AG10803 (cell line): ENCODE measurements at regions not wholly inside any gene's neighbourhood (a gene's known extent, or its start where the extent isn't known, plus 50 kb on each side); places are given as distances from the start of the nearest gene placed in this dataset.

Experiments used
- DNase-seq: peaks from one replicate; pipeline ENCODE4 v3.0.0; 2010; ENCODE audit warnings: low read depth
- H3K4me3 ChIP-seq: 2 replicates; pipeline ENCODE4 v1.5.1; 2011; ENCODE audit warnings: mild to moderate bottlenecking, low read length, control low read depth
- TF ChIP-seq, protein P1 (sequence below): conservative IDR thresholded peaks from 2 replicates; pipeline ENCODE4 v1.5.1; 2011; ENCODE audit warnings: mild to moderate bottlenecking, low read length, control low read depth, inconsistent platforms

DNA sequence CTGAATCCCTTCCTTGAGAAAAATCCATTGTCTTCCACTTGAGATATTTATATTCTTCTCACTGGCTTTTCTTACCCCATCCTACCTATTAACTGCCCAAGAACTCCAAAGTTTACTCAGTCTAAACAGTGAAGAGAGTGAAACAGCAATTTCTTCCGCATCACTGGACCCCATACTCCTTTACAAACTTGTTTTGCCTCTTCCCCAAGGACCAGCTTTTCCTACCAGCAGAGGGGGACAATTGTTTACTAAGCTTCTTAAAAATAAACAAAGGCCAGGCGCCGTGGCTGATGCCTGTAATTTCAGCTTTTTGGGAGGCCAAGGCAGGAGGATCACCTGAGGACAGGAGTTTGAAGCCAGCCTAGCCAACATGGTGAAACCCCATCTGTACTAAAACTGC lies 52.0 kb downstream of the LRATD1 start:
- TF ChIP-seq, protein P1, sequence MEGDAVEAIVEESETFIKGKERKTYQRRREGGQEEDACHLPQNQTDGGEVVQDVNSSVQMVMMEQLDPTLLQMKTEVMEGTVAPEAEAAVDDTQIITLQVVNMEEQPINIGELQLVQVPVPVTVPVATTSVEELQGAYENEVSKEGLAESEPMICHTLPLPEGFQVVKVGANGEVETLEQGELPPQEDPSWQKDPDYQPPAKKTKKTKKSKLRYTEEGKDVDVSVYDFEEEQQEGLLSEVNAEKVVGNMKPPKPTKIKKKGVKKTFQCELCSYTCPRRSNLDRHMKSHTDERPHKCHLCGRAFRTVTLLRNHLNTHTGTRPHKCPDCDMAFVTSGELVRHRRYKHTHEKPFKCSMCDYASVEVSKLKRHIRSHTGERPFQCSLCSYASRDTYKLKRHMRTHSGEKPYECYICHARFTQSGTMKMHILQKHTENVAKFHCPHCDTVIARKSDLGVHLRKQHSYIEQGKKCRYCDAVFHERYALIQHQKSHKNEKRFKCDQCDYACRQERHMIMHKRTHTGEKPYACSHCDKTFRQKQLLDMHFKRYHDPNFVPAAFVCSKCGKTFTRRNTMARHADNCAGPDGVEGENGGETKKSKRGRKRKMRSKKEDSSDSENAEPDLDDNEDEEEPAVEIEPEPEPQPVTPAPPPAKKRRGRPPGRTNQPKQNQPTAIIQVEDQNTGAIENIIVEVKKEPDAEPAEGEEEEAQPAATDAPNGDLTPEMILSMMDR, result no peak
- DNase-seq, result no peak
- H3K4me3 ChIP-seq, result no peak overlapping the region

DNA sequence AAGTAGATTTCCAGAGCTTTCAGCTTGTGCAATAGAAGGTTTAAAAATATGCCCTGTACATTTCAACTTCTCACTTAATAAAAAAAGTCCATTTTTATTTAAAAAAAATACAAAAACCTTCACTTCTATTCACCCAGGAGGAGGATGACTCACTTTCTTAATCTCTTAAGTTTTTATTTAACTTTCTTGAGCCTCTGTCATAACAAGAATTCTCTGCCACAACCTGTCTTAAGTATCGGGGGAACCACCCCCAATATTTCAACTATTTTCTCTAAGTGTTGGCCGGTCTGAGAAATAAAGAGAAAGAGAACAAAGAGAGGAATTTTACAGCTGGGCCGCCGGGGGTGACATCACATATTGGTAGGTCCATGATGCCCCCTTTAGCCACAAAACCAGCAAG lies 58.4 kb downstream of the LRATD1 start:
- DNase-seq, result no peak
- no peak overlapping the region for H3K4me3 ChIP-seq
- TF ChIP-seq, protein P1, result no peak

DNA sequence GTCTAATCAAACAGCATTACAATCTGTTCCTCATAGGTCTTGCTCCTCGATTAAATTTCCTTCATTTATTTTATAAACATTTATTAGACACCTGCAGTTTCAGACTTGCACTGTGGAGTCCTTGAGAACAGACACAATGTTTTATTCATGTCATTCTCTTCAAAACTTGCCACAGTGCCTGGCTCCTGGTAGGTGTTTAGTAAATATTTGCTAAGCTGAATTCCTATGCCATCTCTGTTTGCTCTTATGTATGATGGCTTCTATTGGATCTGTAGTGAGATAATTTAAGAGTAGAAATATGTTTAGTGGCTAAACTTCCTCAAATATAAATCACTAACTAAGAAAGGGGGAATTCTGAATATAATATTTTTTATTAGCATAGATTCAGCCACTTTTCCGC lies 61.4 kb downstream of the LRATD1 start:
- H3K4me3 ChIP-seq, result no peak overlapping the region
- TF ChIP-seq, protein P1, result no peak
- no peak for DNase-seq

DNA sequence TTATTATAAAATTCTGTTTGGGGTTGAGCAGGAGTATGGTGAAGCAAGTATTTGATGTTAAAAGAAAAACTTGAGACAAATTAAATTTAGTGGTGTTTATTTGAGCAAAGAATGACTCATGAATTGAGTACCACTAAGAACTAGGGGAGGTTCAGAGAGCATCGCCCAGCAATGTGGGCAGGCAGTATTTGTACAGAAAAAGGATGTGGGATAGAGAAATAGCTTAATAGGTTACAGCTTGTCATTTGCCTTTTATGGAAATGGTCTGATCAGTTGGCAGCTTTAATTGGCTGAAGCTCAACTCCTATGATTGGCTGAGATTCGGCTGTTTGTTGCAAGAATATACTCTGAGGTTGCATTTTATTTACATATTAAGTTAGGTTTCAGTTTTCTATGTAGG lies 68.2 kb downstream of the LRATD1 start:
- TF ChIP-seq, protein P1, result no peak
- peak; percentile 48 for DNase-seq

DNA sequence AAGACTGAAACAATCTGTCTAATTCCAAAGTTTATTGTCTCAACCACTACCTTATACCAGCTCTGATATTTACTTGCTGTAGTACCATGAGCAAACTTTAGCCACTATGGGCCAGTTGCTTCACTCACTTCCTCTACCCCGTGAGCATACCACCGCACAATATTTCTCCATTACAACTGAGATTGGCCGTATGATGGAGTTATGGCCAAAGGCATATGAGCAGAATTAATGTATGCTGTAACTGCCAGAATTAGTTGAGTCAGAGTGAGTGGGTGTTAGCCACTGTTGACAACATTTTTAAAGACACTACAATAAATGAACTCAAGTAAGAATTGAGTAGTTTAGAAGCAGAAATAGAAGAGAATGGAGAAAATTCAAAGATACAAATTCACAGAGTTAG lies 69.7 kb downstream of the LRATD1 start:
- TF ChIP-seq, protein P1, result no peak
- no peak for DNase-seq
- no peak overlapping the region for H3K4me3 ChIP-seq

More for the DNA sequence above, 68.2 kb downstream of the LRATD1 start:
- no peak overlapping the region for H3K4me3 ChIP-seq

DNA sequence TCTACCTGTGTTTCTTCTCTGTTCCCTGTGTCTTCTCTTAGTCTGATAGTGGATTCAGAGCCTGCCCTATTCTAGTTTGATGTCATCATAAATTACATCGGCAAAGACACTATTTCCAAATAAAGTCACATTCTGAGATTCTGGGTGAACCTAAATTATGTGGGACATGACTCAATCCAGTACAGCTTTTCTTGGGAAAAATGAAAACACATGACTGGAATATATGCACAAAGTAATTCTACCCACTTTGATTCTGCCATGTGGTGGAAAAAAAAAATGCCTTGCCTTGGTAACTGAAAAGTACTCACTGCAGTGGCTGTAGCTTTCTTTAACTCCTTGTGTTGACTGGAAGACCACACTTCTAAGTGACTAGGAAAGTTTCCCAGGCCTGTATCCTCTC lies 73.7 kb downstream of the LRATD1 start:
- no peak overlapping the region for H3K4me3 ChIP-seq
- TF ChIP-seq, protein P1, result no peak
- no peak for DNase-seq

DNA sequence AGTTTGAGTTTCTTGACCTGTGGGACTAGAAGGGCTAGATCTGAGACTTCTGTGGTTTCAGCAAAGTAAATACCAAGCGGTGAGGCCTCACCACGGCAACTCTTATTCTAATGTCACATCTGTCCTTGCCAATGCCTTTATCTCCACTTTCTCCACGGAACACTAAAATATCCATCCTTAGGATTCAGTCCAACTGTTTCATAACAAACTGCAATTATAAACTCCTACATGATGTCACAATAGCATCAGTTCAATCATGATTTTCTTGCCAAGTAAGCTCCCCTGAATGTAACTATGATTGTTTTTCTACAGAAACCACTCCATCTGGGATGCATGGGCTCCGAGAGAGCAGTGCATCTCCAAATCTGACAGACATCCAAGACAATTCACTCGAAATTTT lies 79.6 kb downstream of the LRATD1 start:
- H3K4me3 ChIP-seq, result no peak overlapping the region
- DNase-seq, result peak; percentile 59
- TF ChIP-seq, protein P1, result no peak
